C4-2B (cell line): ENCODE measurements at regions not wholly inside any gene's neighbourhood (a gene's known extent, or its start where the extent isn't known, plus 50 kb on each side); places are given as distances from the start of the nearest gene placed in this dataset.

Experiments
- H3K27ac ChIP-seq: fragments of 450-650 bp; 2 replicates; pipeline ENCODE4 v1.5.1; 2017
- CTCF ChIP-seq: fragments of 450-650 bp; conservative IDR thresholded peaks from 2 replicates; pipeline ENCODE4 v1.5.1; 2017; ENCODE audit warnings: mild to moderate bottlenecking
- ZFX ChIP-seq: fragments of 450-650 bp; IDR thresholded peaks from 2 replicates; pipeline ENCODE4 v1.6.1; 2017

- no peak overlapping the region for H3K27ac ChIP-seq
- TF ChIP-seq ZFX = no peak
- TF ChIP-seq CTCF = no peak
These were observed 158.4 kb upstream of the IGF1 start for GRCh38 chr12:102638777-102639176.

GRCh38 chr12:102633981-102634605 lies 153.7 kb upstream of the IGF1 start:
- no peak for TF ChIP-seq CTCF
- no peak for TF ChIP-seq ZFX
- no peak overlapping the region for H3K27ac ChIP-seq

- no peak overlapping the region for H3K27ac ChIP-seq
- TF ChIP-seq ZFX (no peak), CTCF (no peak)
These were observed 150.9 kb upstream of the IGF1 start for GRCh38 chr12:102631274-102631673.

- no peak overlapping the region for H3K27ac ChIP-seq
- TF ChIP-seq ZFX (no peak), CTCF (no peak)
These were observed 149.0 kb upstream of the IGF1 start for GRCh38 chr12:102629262-102629888.

- TF ChIP-seq ZFX (no peak), CTCF (no peak)
- H3K27ac ChIP-seq = no peak overlapping the region
These were observed 145.5 kb upstream of the IGF1 start for GRCh38 chr12:102625819-102626218.

GRCh38 chr12:102622618-102623017 lies 142.3 kb upstream of the IGF1 start:
- no peak for TF ChIP-seq ZFX
- no peak for TF ChIP-seq CTCF
- no peak overlapping the region for H3K27ac ChIP-seq

GRCh38 chr12:102618197-102618877 lies 138.0 kb upstream of the IGF1 start:
- no peak for TF ChIP-seq ZFX
- TF ChIP-seq CTCF = no peak
- no peak overlapping the region for H3K27ac ChIP-seq
